Neural progenitor cell (in vitro differentiated cells): ENCODE measurements at regions not wholly inside any gene's neighbourhood (a gene's known extent, or its start where the extent isn't known, plus 50 kb on each side); places are given as distances from the start of the nearest gene placed in this dataset.

Experiments
- DNase-seq: peaks from one replicate; pipeline ENCODE4 v3.0.0-alpha.2; 2016; ENCODE audit warnings: low spot score
- H2AFZ ChIP-seq: fragments of 200-600 bp; sonication (generic); replicated peaks from 2 replicates; pipeline ENCODE4 v1.6.1; 2016; ENCODE audit warnings: antibody characterized with exemption
- H3F3A ChIP-seq: fragments of 200-600 bp; sonication (generic); 2 replicates; pipeline ENCODE4 v1.6.1; 2016; ENCODE audit warnings: antibody characterized with exemption, low read depth
- H3K27ac ChIP-seq: fragments of 200-600 bp; sonication (generic); 2 replicates; pipeline ENCODE4 v1.5.1; 2016; ENCODE audit warnings: mild to moderate bottlenecking
- H3K27me3 ChIP-seq: fragments of 200-600 bp; sonication (generic); 2 replicates; pipeline ENCODE4 v1.6.1; 2016; ENCODE audit warnings: mild to moderate bottlenecking, moderate library complexity
- H3K36me3 ChIP-seq: fragments of 200-600 bp; sonication (generic); 2 replicates; pipeline ENCODE4 v1.5.1; 2016
- H3K4me1 ChIP-seq: fragments of 200-600 bp; sonication (generic); 2 replicates; pipeline ENCODE4 v1.6.1; 2016; ENCODE audit warnings: mixed run types
- H3K4me2 ChIP-seq: fragments of 200-600 bp; sonication (generic); 2 replicates; pipeline ENCODE4 v1.6.1; 2016
- H3K4me3 ChIP-seq: fragments of 200-600 bp; sonication (generic); 2 replicates; pipeline ENCODE4 v1.5.1; 2016
- H3K79me2 ChIP-seq: fragments of 200-600 bp; sonication (generic); 2 replicates; pipeline ENCODE4 v1.6.1; 2016; ENCODE audit warnings: low read depth
- H3K9ac ChIP-seq: fragments of 200-600 bp; sonication (generic); 2 replicates; pipeline ENCODE4 v1.6.1; 2016
- H3K9me3 ChIP-seq: fragments of 200-600 bp; sonication (generic); 2 replicates; pipeline ENCODE4 v1.5.1; 2016; ENCODE audit warnings: low read depth
- H4K20me1 ChIP-seq: fragments of 200-600 bp; sonication (generic); 2 replicates; pipeline ENCODE4 v1.6.1; 2016; ENCODE audit warnings: low read depth
- H3K27ac Mint-ChIP-seq: 3 replicates; pipeline ENCODE4 v1.8.0; 2021; ENCODE audit warnings: mixed read lengths
- H3K27me3 Mint-ChIP-seq: 2 replicates; pipeline ENCODE4 v1.8.0; 2022; ENCODE audit warnings: low read depth, mild to moderate bottlenecking, inconsistent platforms, moderate library complexity, mixed read lengths; ENCODE audit not compliant: insufficient read depth
- H3K36me3 Mint-ChIP-seq: 3 replicates; pipeline ENCODE4 v1.8.0; 2021; ENCODE audit warnings: mixed read lengths
- H3K4me1 Mint-ChIP-seq: 3 replicates; pipeline ENCODE4 v1.8.0; 2021; ENCODE audit warnings: mixed read lengths
- H3K4me3 Mint-ChIP-seq: 3 replicates; pipeline ENCODE4 v1.8.0; 2021; ENCODE audit warnings: mild to moderate bottlenecking, moderate library complexity, mixed read lengths
- H3K9me3 Mint-ChIP-seq: 3 replicates; pipeline ENCODE4 v1.8.0; 2020; ENCODE audit warnings: mixed read lengths
- EZH2 ChIP-seq: fragments of 200-600 bp; sonication (generic); IDR thresholded peaks from 2 replicates; pipeline ENCODE4 v1.6.1; 2017; ENCODE audit warnings: antibody characterized with exemption, mild to moderate bottlenecking, moderate library complexity
- EZH2phosphoT487 ChIP-seq: fragments of 200-600 bp; sonication (generic); IDR thresholded peaks from 2 replicates; pipeline ENCODE4 v1.6.1; 2017; ENCODE audit warnings: antibody characterized with exemption
- TF ChIP-seq, protein P1 (sequence below): fragments of 200-600 bp; sonication (generic); IDR thresholded peaks from 2 replicates; pipeline ENCODE4 v1.5.1; 2017; ENCODE audit warnings: antibody characterized with exemption, mild to moderate bottlenecking

DNA sequence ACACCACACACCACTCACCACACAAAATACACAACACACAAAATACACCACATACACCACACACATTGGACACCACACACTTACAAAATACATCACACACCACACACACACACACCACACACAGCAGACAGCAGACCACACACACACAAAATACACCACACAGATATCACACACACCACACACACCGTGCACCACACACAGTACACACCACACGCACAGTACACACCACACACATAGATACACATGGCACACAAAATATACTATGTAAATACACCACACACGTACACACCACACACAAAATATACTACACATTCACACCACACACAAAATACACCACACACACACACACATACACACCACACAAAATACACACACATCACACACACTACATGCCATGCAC is 1243.5 kb downstream of the BRD1 start:
- H3F3A ChIP-seq, result peaks cover 52% of the 10 kb centered on the region
- H3K27me3 Mint-ChIP-seq, result no peaks in the 10 kb centered on the region
- H3K9me3 ChIP-seq, result no peaks in the 10 kb centered on the region
- H3K27ac ChIP-seq, result no peak overlapping the region
- no peak overlapping the region for H3K4me3 ChIP-seq
- H3K4me3 Mint-ChIP-seq, result no peak overlapping the region
- no peaks in the 10 kb centered on the region for H3K36me3 Mint-ChIP-seq
- H3K4me2 ChIP-seq, result no peak overlapping the region
- H3K4me1 ChIP-seq, result peaks cover 15% of the 10 kb centered on the region
- DNase-seq, result no peak
- H3K79me2 ChIP-seq, result peaks cover 83% of the 10 kb centered on the region
- H2AFZ ChIP-seq, result no peak overlapping the region
- H3K27ac Mint-ChIP-seq, result no peak overlapping the region
- TF ChIP-seq, protein P1, sequence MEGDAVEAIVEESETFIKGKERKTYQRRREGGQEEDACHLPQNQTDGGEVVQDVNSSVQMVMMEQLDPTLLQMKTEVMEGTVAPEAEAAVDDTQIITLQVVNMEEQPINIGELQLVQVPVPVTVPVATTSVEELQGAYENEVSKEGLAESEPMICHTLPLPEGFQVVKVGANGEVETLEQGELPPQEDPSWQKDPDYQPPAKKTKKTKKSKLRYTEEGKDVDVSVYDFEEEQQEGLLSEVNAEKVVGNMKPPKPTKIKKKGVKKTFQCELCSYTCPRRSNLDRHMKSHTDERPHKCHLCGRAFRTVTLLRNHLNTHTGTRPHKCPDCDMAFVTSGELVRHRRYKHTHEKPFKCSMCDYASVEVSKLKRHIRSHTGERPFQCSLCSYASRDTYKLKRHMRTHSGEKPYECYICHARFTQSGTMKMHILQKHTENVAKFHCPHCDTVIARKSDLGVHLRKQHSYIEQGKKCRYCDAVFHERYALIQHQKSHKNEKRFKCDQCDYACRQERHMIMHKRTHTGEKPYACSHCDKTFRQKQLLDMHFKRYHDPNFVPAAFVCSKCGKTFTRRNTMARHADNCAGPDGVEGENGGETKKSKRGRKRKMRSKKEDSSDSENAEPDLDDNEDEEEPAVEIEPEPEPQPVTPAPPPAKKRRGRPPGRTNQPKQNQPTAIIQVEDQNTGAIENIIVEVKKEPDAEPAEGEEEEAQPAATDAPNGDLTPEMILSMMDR, result no peak
- no peak for TF ChIP-seq EZH2phosphoT487
- TF ChIP-seq EZH2, result no peak
- H3K36me3 ChIP-seq, result no peaks in the 10 kb centered on the region
- no peaks in the 10 kb centered on the region for H3K9me3 Mint-ChIP-seq
- H4K20me1 ChIP-seq, result peaks cover 64% of the 10 kb centered on the region
- H3K4me1 Mint-ChIP-seq, result peaks cover 12% of the 10 kb centered on the region
- H3K9ac ChIP-seq, result no peak overlapping the region
- H3K27me3 ChIP-seq, result no peaks in the 10 kb centered on the region

DNA sequence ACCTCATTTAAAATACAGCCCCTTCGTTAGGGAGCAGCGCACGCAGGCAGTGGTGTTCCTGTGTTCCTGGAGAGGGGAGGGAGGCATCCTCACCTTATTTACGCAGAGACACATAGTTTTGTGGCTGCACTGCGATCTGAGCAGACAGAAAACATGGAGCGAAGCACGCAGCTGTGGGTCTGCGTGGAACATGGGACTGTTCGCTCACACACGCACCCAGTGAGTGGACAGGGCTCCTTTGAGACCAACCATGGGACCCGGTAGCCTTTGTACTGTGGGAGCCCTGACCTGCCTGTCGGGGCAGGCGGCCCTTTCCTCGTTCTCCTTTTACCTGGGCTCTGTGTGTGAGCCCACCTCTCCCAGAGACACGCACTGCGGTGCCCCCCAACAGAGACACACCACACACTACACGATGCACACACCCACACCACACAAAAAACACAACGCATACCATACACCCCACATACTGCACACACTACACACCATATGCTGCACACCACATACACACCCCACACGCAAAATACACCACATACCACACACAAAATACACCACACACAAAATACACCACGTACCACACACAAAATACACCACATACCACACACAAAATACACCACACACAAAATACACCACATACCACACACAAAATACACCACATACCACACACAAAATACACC is 1245.7 kb downstream of the BRD1 start:
- Histone ChIP-seq H3F3A (peaks cover 73% of the 10 kb centered on the region), H3K27me3 (no peaks in the 10 kb centered on the region), H3K27ac (no peak overlapping the region), H3K9me3 (no peaks in the 10 kb centered on the region), H4K20me1 (peaks cover 68% of the 10 kb centered on the region), H3K36me3 (no peaks in the 10 kb centered on the region), H3K4me3 (no peak overlapping the region), H3K4me1 (peaks cover 36% of the 10 kb centered on the region), H3K9ac (no peak overlapping the region), H2AFZ (no peak overlapping the region), H3K4me2 (no peak overlapping the region), H3K79me2 (peaks cover 86% of the 10 kb centered on the region)
- no peaks in the 10 kb centered on the region for H3K27me3 Mint-ChIP-seq
- TF ChIP-seq EZH2phosphoT487, result no peak
- TF ChIP-seq, protein P1, result no peak
- TF ChIP-seq EZH2, result no peak
- no peak overlapping the region for H3K27ac Mint-ChIP-seq
- H3K4me3 Mint-ChIP-seq, result no peak overlapping the region
- peak; percentile 47 for DNase-seq
- no peaks in the 10 kb centered on the region for H3K36me3 Mint-ChIP-seq
- no peaks in the 10 kb centered on the region for H3K9me3 Mint-ChIP-seq
- peaks cover 25% of the 10 kb centered on the region for H3K4me1 Mint-ChIP-seq

DNA sequence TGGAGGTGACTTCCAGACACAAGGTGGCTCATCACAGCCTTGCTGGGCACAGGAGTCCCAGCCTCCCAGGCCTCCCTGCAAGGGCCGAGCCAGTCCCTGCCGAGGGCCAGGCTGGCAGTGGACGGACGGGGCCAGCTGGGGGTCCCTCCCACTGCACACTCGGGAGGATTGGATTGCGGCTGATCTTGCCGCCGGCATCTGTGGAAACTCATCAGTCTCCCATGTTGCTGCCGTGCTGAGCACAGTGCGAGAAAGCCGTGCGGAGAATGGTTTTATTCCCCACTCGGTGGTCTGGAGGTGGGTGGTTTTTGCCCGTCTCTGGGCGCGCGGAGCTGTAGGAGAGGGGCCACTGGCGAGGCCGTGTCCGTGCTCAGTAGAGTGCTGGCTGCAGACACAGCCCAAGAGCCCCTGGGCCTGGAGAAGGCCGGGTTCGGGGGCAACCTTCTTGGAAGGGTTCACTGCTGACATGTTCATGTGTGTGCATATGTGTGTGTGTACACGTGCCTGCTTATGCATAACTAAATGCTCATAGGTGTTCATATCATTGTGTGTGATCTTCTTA is 1246.4 kb downstream of the BRD1 start:
- Mint-ChIP-seq H3K36me3 (no peaks in the 10 kb centered on the region), H3K4me3 (no peak overlapping the region), H3K27me3 (no peaks in the 10 kb centered on the region), H3K27ac (no peak overlapping the region), H3K4me1 (peaks cover 25% of the 10 kb centered on the region), H3K9me3 (no peaks in the 10 kb centered on the region)
- Histone ChIP-seq H3K9me3 (no peaks in the 10 kb centered on the region), H3K79me2 (peaks cover 80% of the 10 kb centered on the region), H3K27me3 (no peaks in the 10 kb centered on the region), H3F3A (peaks cover 75% of the 10 kb centered on the region), H3K4me1 (peaks cover 36% of the 10 kb centered on the region), H3K4me2 (no peak overlapping the region), H4K20me1 (peaks cover 63% of the 10 kb centered on the region), H2AFZ (no peak overlapping the region), H3K9ac (no peak overlapping the region), H3K27ac (peak overlapping the region; percentile 49), H3K4me3 (no peak overlapping the region), H3K36me3 (no peaks in the 10 kb centered on the region)
- DNase-seq, result no peak
- TF ChIP-seq EZH2, result no peak
- TF ChIP-seq EZH2phosphoT487, result no peak
- TF ChIP-seq, protein P1, result no peak
